Fibroblast of lung (primary cell): ENCODE measurements at regions not wholly inside any gene's neighbourhood (a gene's known extent, or its start where the extent isn't known, plus 50 kb on each side); places are given as distances from the start of the nearest gene placed in this dataset.

Source experiments
- DNase-seq, 2 donors: peaks; one replicate each; pipeline versions ENCODE4 v3.0.0 to v3.0.0-alpha.2; 2010; ENCODE audit warnings: low read depth in 2 of 2
- H2AFZ ChIP-seq: 2 replicates; pipeline ENCODE4 v1.5.1; 2012; ENCODE audit warnings: low read length, control low read depth, inconsistent platforms
- H3K27ac ChIP-seq: 2 replicates; pipeline ENCODE4 v1.5.1; 2011; ENCODE audit warnings: low read length, control low read depth; ENCODE audit not compliant: insufficient read depth
- H3K27me3 ChIP-seq: 2 replicates; pipeline ENCODE4 v1.5.1; 2011; ENCODE audit warnings: mild to moderate bottlenecking, low read length; ENCODE audit not compliant: control insufficient read depth, insufficient read depth
- H3K36me3 ChIP-seq: 2 replicates; pipeline ENCODE4 v1.5.1; 2011; ENCODE audit warnings: low read length; ENCODE audit not compliant: control insufficient read depth, insufficient read depth
- H3K4me1 ChIP-seq: 2 replicates; pipeline ENCODE4 v1.5.1; 2011; ENCODE audit warnings: low read length; ENCODE audit not compliant: control insufficient read depth, insufficient read depth; ENCODE audit errors: extremely low read depth
- H3K4me2 ChIP-seq: 2 replicates; pipeline ENCODE4 v1.5.1; 2011; ENCODE audit warnings: low read length, control low read depth; ENCODE audit not compliant: insufficient read depth; ENCODE audit errors: extremely low read depth
- H3K4me3 ChIP-seq, 4 experiments: fragments of 200-600 bp in 1 of 4; sonication (generic) in 1 of 4; replicated peaks in 1 of 4; 2 replicates each; pipeline ENCODE4 v1.5.1; 2011 to 2016; ENCODE audit warnings: low read length in 4 of 4, low read depth in 3 of 4, mild to moderate bottlenecking in 3 of 4, control low read depth in 2 of 4, inconsistent platforms in 1 of 4, mixed read lengths in 1 of 4; ENCODE audit not compliant: insufficient read depth in 1 of 4; ENCODE audit errors: control extremely low read depth in 1 of 4
- H3K79me2 ChIP-seq: 2 replicates; pipeline ENCODE4 v1.5.1; 2012; ENCODE audit warnings: mild to moderate bottlenecking, low read length, inconsistent platforms; ENCODE audit not compliant: control insufficient read depth, insufficient read depth
- H3K9ac ChIP-seq: 2 replicates; pipeline ENCODE4 v1.5.1; 2011; ENCODE audit warnings: mild to moderate bottlenecking, low read length, control low read depth; ENCODE audit not compliant: insufficient read depth
- H3K9me3 ChIP-seq: 2 replicates; pipeline ENCODE4 v1.5.1; 2012; ENCODE audit warnings: low read depth, low read length; ENCODE audit not compliant: control insufficient read depth, insufficient read depth
- H4K20me1 ChIP-seq: 2 replicates; pipeline ENCODE4 v1.5.1; 2011; ENCODE audit warnings: low read length; ENCODE audit not compliant: control insufficient read depth, insufficient read depth; ENCODE audit errors: extremely low read depth
- CTCF ChIP-seq, 2 donors: IDR thresholded peaks in 1 of 2; conservative IDR thresholded peaks in 1 of 2; 1 replicate in 1 of 2; 2 replicates in 1 of 2; pipeline ENCODE4 v1.5.1; 2011 to 2012; ENCODE audit warnings: low read length in 2 of 2, control low read depth in 1 of 2, inconsistent platforms in 1 of 2, low read depth in 1 of 2, mild to moderate bottlenecking in 1 of 2
- EZH2 ChIP-seq: IDR thresholded peaks from 2 replicates; pipeline ENCODE4 v1.5.1; 2012; ENCODE audit warnings: low read length, control low read depth, mild to moderate bottlenecking; ENCODE audit errors: missing control alignments

- DNase-seq: no peak
- Histone ChIP-seq H3K4me2 (no peak overlapping the region), H4K20me1 (no peaks in the 10 kb centered on the region), H3K36me3 (no peaks in the 10 kb centered on the region), H3K27me3 (no peaks in the 10 kb centered on the region), H3K4me1 (no peaks in the 10 kb centered on the region), H3K9me3 (no peaks in the 10 kb centered on the region), H3K9ac (no peak overlapping the region), H2AFZ (no peak overlapping the region), H3K4me3 (no peak overlapping the region), H3K79me2 (no peaks in the 10 kb centered on the region), H3K27ac (no peak overlapping the region)
- TF ChIP-seq EZH2 (no peak), CTCF (conservative IDR thresholded peaks at IDR 0.05 in 1 of 2, IDR thresholded peaks at IDR 0.05 in 1 of 2; ENCODE audit: low read depth in 1 of 2, low read length in 2 of 2) (no peak)
Observed at GRCh38 chr6:50649086-50649485, 64.2 kb upstream of the TFAP2D start.

- Histone ChIP-seq H3K4me3 (no peak overlapping the region), H3K4me2 (no peak overlapping the region)
Observed at GRCh38 chr6:50653253-50653652, 60.1 kb upstream of the TFAP2D start.

GRCh38 chr6:50654155-50654554 lies 59.2 kb upstream of the TFAP2D start:
- H3K27me3 ChIP-seq: no peaks in the 10 kb centered on the region
- DNase-seq: no peak
- no peak overlapping the region for H3K9ac ChIP-seq
- H3K4me2 ChIP-seq: no peak overlapping the region
- H3K9me3 ChIP-seq: no peaks in the 10 kb centered on the region
- H3K27ac ChIP-seq: no peak overlapping the region
- no peaks in the 10 kb centered on the region for H3K79me2 ChIP-seq
- H3K4me1 ChIP-seq: no peaks in the 10 kb centered on the region
- H3K4me3 ChIP-seq: no peak overlapping the region
- no peak overlapping the region for H2AFZ ChIP-seq
- H4K20me1 ChIP-seq: no peaks in the 10 kb centered on the region
- no peaks in the 10 kb centered on the region for H3K36me3 ChIP-seq
- TF ChIP-seq CTCF (conservative IDR thresholded peaks at IDR 0.05 in 1 of 2, IDR thresholded peaks at IDR 0.05 in 1 of 2; ENCODE audit: low read depth in 1 of 2, low read length in 2 of 2) (no peak), EZH2 (no peak)

More at GRCh38 chr6:50653253-50653652, 60.1 kb upstream of the TFAP2D start:
- Histone ChIP-seq H2AFZ (no peak overlapping the region), H3K27me3 (no peaks in the 10 kb centered on the region), H3K36me3 (no peaks in the 10 kb centered on the region), H3K27ac (no peak overlapping the region), H3K4me1 (no peaks in the 10 kb centered on the region), H4K20me1 (no peaks in the 10 kb centered on the region), H3K9me3 (no peaks in the 10 kb centered on the region), H3K9ac (no peak overlapping the region), H3K79me2 (no peaks in the 10 kb centered on the region)
- no peak for TF ChIP-seq EZH2
- no peak for TF ChIP-seq CTCF (conservative IDR thresholded peaks at IDR 0.05 in 1 of 2, IDR thresholded peaks at IDR 0.05 in 1 of 2; ENCODE audit: low read depth in 1 of 2, low read length in 2 of 2)
- DNase-seq: no peak
